Embryonic facial prominence (tissue), 1 donor: ENCODE measurements at regions not wholly inside any gene's neighbourhood (a gene's known extent, or its start where the extent isn't known, plus 50 kb on each side); places are given as distances from the start of the nearest gene placed in this dataset.
"Not testable (repeated sequence)": the region's sequence is repeated elsewhere in the genome, so short reads cannot be mapped to it uniquely, and the experiment has no call there.

ENCODE experiments used
- DNase-seq: peaks from one replicate; pipeline ENCODE4 v3.0.0-alpha.2; 2016; ENCODE audit errors: extremely low spot score

GRCh38 chr7:152594801-152595200 lies 81.1 kb downstream of the XRCC2 start:
- DNase-seq: no peak

- DNase-seq: no peak
Measured at GRCh38 chr7:152591976-152592375, 84.0 kb downstream of the XRCC2 start.

GRCh38 chr7:152590481-152590880 lies 85.5 kb downstream of the XRCC2 start:
- DNase-seq: no peak

GRCh38 chr7:152589821-152590220 lies 86.1 kb downstream of the XRCC2 start:
- not testable (repeated sequence) for DNase-seq

GRCh38 chr7:152588350-152588749 lies 87.6 kb downstream of the XRCC2 start:
- no peak for DNase-seq

GRCh38 chr7:152587366-152587765 lies 88.6 kb downstream of the XRCC2 start:
- DNase-seq: no peak

GRCh38 chr7:152583006-152583405 lies 92.9 kb downstream of the XRCC2 start:
- no peak for DNase-seq

- no peak for DNase-seq
Measured at GRCh38 chr7:152579070-152579469, 96.9 kb downstream of the XRCC2 start.

- DNase-seq: no peak
Measured at GRCh38 chr7:152577339-152577738, 98.6 kb downstream of the XRCC2 start.

GRCh38 chr7:152574892-152575548 lies 100.9 kb downstream of the XRCC2 start:
- DNase-seq: no peak

GRCh38 chr7:152573186-152573585 lies 102.8 kb downstream of the XRCC2 start:
- DNase-seq: not testable (repeated sequence)

GRCh38 chr7:152572101-152572500 lies 103.8 kb downstream of the XRCC2 start:
- DNase-seq: no peak

GRCh38 chr7:152571068-152571467 lies 104.9 kb downstream of the XRCC2 start:
- DNase-seq: no peak

- DNase-seq: no peak
Measured at GRCh38 chr7:152568972-152569371, 107.0 kb downstream of the XRCC2 start.

- no peak for DNase-seq
Measured at GRCh38 chr7:152565731-152566130, 110.2 kb downstream of the XRCC2 start.

- no peak for DNase-seq
Measured at GRCh38 chr7:152564656-152565250, 111.2 kb downstream of the XRCC2 start.

- no peak for DNase-seq
Measured at GRCh38 chr7:152556013-152556755, 119.8 kb downstream of the XRCC2 start.

GRCh38 chr7:152553671-152554317 lies 118.0 kb upstream of the KMT2C start:
- no peak for DNase-seq

GRCh38 chr7:152551304-152552036 lies 115.7 kb upstream of the KMT2C start:
- no peak for DNase-seq

- DNase-seq: no peak
Measured at GRCh38 chr7:152544971-152545619, 109.3 kb upstream of the KMT2C start.

- no peak for DNase-seq
Measured at GRCh38 chr7:152544481-152544927, 108.7 kb upstream of the KMT2C start.
